ENCODE measurements at regions not wholly inside any gene's neighbourhood (a gene's known extent, or its start where the extent isn't known, plus 50 kb on each side); places are given as distances from the start of the nearest gene placed in this dataset.
A peak's percentile ranks its signal among the peaks of the same experiment; 100 is the strongest.

GRCh38 chr2:159879051-159879604 is 81.1 kb upstream of the CD302 start (continued):
- peak; percentile 67 for TF ChIP-seq CUX1 (IDR thresholded peaks at IDR 0.05; ENCODE audit: insufficient replicate concordance, low read depth, low read length)
- no peak for TF ChIP-seq SREBF2 (IDR thresholded peaks at IDR 0.05; ENCODE audit: low read length)
- no peak for TF ChIP-seq SUPT20H (IDR thresholded peaks at IDR 0.05; ENCODE audit: borderline replicate concordance, control insufficient read depth, low read depth, low read length)
- no peak for TF ChIP-seq CBFB (IDR thresholded peaks at IDR 0.05; ENCODE audit: low read depth)
- TF ChIP-seq NBN (IDR thresholded peaks at IDR 0.05) = no peak
- peak; percentile 87 for TF ChIP-seq SKIL (IDR thresholded peaks at IDR 0.05; ENCODE audit: low read depth, poor library complexity, severe bottlenecking)
- TF ChIP-seq SMC3 (IDR thresholded peaks at IDR 0.05; ENCODE audit: borderline replicate concordance, low read length) = no peak
- TF ChIP-seq ZZZ3 (IDR thresholded peaks at IDR 0.05; ENCODE audit: control insufficient read depth, insufficient read length, low read depth) = no peak
- no peak for TF ChIP-seq E2F4 (IDR thresholded peaks at IDR 0.05; ENCODE audit: low read depth, low read length)
- TF ChIP-seq HSF1 (IDR thresholded peaks at IDR 0.05; ENCODE audit: low read depth, low read length) = no peak
- TF ChIP-seq MYC (IDR thresholded peaks at IDR 0.05; ENCODE audit: insufficient read depth, insufficient read length, insufficient replicate concordance, low read length, severe bottlenecking) = no peak
- peak; percentile 69 for TF ChIP-seq IKZF1 (conservative IDR thresholded peaks at IDR 0.05)
- TF ChIP-seq MLLT1 (IDR thresholded peaks at IDR 0.05) = no peak
- TF ChIP-seq FOS (IDR thresholded peaks at IDR 0.05; ENCODE audit: borderline replicate concordance, extremely low read depth, insufficient read length) = no peak

Measured in GM12878 (cell line).